Astrocyte of the cerebellum (primary cell): ENCODE measurements at regions not wholly inside any gene's neighbourhood (a gene's known extent, or its start where the extent isn't known, plus 50 kb on each side); places are given as distances from the start of the nearest gene placed in this dataset.

ENCODE experiments used
- DNase-seq: peaks from one replicate; pipeline ENCODE4 v3.0.0-alpha.2; 2011; ENCODE audit warnings: low read depth
- H3K4me3 ChIP-seq: 2 replicates; pipeline ENCODE4 v1.5.1; 2011; ENCODE audit warnings: mild to moderate bottlenecking, low read depth, low read length, moderate library complexity
- in situ Hi-C: cut with HindIII; loops from 2 replicates; pipeline ENCODE4 v1.10.0; 2017; ENCODE audit warnings: low sequenced_read_pairs
- TF ChIP-seq, protein P1 (sequence below): IDR thresholded peaks from 2 replicates; pipeline ENCODE4 v1.5.1; 2012; ENCODE audit warnings: low read length, low read depth, moderate library complexity, mild to moderate bottlenecking; ENCODE audit errors: missing control alignments

- no peak overlapping the region for H3K4me3 ChIP-seq
Measured at GRCh38 chr6:144835322-144835973, 550.3 kb downstream of the UTRN start.

GRCh38 chr6:144840619-144841018 lies 555.5 kb downstream of the UTRN start:
- no peak for DNase-seq
- H3K4me3 ChIP-seq, result no peak overlapping the region
- TF ChIP-seq, protein P1, sequence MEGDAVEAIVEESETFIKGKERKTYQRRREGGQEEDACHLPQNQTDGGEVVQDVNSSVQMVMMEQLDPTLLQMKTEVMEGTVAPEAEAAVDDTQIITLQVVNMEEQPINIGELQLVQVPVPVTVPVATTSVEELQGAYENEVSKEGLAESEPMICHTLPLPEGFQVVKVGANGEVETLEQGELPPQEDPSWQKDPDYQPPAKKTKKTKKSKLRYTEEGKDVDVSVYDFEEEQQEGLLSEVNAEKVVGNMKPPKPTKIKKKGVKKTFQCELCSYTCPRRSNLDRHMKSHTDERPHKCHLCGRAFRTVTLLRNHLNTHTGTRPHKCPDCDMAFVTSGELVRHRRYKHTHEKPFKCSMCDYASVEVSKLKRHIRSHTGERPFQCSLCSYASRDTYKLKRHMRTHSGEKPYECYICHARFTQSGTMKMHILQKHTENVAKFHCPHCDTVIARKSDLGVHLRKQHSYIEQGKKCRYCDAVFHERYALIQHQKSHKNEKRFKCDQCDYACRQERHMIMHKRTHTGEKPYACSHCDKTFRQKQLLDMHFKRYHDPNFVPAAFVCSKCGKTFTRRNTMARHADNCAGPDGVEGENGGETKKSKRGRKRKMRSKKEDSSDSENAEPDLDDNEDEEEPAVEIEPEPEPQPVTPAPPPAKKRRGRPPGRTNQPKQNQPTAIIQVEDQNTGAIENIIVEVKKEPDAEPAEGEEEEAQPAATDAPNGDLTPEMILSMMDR, result no peak
- in situ Hi-C loops, result no loop called here

More at GRCh38 chr6:144835322-144835973, 550.3 kb downstream of the UTRN start:
- DNase-seq, result no peak
- TF ChIP-seq, protein P1, result no peak
- in situ Hi-C loops, result no loop called here

GRCh38 chr6:144843701-144844100 lies 558.6 kb downstream of the UTRN start:
- no peak for DNase-seq
- TF ChIP-seq, protein P1, result no peak
- H3K4me3 ChIP-seq, result no peak overlapping the region
- in situ Hi-C loops, result no loop called here

- TF ChIP-seq, protein P1, result no peak
- no peak overlapping the region for H3K4me3 ChIP-seq
- DNase-seq, result no peak
- in situ Hi-C loops, result no loop called here
Measured at GRCh38 chr6:144844596-144844995, 559.5 kb downstream of the UTRN start.

GRCh38 chr6:144845186-144845585 lies 560.1 kb downstream of the UTRN start:
- DNase-seq, result no peak
- no peak overlapping the region for H3K4me3 ChIP-seq
- in situ Hi-C loops, result no loop called here
- TF ChIP-seq, protein P1, result no peak

DNA sequence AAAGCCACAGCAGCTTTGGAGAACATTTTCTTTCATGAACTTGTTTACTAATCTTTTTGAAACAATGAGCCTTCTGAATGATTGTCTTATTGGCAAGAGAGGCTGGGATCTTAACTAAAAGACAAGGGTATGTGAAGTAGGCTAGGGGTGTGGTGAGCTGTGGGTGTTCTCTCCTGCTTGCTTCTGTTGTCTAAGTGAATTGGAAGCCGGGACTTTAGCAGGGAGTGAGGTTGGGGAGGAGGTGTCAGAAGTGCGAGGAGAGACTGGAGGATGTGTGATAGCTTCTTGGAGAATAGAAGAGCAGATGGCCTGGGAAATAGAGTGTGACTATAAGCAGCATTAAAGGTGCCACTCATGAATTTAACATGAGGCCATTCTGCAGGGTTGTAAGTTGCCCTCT lies 562.8 kb downstream of the UTRN start:
- DNase-seq, result no peak
- no peak overlapping the region for H3K4me3 ChIP-seq
- in situ Hi-C loops, result no loop called here
- TF ChIP-seq, protein P1, result no peak
